HG03558 (cell line): ENCODE measurements at regions not wholly inside any gene's neighbourhood (a gene's known extent, or its start where the extent isn't known, plus 50 kb on each side); places are given as distances from the start of the nearest gene placed in this dataset.

Experiments
- ATAC-seq: cut with Tn5 transposase; IDR thresholded peaks from one replicate; pipeline ENCODE4 v1.9.1; 2021; ENCODE audit warnings: moderate number of reproducible peaks; ENCODE audit not compliant: unreplicated experiment; ENCODE audit errors: extremely low read depth

DNA sequence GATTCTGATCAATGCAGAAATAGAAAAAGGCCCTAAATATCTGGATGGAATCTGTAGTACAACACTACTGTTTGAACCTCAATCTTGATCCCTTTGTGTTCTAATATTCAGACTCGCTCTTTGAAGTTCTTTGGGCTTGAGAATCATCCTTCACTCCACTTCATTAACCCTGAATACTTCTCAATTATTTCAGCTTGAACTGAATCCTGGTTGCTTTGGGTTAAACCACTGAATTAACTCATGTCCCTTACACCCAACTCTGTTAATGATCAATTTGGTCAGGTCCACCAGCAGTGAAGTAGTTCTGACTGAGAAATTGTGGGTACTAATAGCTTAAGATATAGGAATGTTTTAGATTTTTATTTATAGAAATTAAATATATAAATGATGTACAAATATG is 1707.2 kb upstream of the ACO1 start:
- ATAC-seq: no peak

DNA sequence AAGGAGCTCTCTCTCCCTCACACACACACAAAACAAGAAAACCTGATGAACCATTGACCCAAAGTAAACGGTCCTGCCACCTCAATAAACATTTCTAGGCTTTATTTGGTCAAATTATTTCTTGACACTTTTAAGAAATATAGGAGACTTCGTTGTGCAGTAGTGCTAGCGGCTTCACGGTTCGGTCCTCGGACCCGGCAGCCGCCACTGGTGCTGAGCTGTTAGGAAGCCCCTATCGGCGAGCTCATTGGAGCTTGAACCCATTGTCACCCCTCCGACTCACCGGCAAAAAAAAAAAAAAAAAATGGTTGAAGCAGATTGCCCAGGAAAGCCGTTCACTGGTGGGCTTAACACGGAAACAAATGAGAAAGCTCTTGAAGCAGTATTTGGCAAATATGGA is 1695.6 kb upstream of the ACO1 start:
- no peak for ATAC-seq

DNA sequence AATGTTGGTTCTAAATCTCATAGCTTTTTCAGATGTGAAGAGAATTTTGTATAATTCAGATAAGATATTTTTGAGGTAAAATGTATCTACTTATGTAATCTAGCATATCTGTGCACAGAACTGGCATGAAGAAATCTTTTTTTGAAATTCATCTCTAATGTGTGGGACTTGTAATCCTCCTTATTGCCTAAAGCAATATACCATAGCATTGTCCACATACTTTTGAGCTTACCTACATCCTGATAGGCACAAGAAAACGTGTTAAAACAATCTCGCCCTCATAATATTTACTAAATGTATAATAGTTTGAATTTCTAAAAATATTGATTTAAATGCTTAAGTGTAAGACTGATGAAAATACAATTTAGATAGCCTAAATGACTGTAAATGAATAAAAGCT is 1686.5 kb upstream of the ACO1 start:
- ATAC-seq: no peak

DNA sequence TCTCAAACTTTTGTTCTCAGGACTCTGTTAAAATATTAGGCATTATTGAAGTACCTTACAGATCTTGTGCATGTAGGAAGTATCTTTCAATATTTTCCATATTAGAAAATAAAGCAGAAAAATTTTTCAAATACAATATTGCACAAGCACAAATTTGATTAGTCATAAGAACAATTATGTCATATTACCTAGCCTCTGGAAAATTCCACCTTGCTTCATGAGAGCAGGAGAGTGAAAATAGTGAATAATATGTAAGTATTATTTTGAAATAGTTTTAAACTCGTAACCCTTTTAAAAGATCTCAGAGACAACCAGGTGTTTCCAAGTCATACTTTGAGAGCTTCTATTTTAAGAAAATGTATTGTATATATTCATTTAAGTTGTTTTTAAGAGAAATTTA is 1672.9 kb upstream of the ACO1 start:
- ATAC-seq: no peak

DNA sequence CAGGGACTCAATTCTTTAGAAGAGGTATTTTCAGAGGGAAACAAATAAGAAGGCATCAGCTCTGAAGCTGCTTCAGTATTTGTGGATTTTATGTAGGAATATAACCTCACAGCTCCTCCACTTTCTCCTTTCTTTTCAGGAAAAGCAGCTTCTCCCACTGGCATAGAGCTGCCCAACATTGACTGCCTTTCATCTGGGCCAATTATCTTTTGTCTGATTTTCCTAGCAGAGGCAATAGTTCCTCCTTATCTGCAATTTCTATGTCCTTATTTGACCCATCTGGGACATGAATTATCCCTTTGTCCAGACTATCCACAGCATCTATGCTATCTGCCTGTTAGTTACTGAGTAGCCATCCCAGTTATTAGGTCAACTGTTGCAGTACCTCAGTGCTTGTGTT is 1671.2 kb upstream of the ACO1 start:
- no peak for ATAC-seq

DNA sequence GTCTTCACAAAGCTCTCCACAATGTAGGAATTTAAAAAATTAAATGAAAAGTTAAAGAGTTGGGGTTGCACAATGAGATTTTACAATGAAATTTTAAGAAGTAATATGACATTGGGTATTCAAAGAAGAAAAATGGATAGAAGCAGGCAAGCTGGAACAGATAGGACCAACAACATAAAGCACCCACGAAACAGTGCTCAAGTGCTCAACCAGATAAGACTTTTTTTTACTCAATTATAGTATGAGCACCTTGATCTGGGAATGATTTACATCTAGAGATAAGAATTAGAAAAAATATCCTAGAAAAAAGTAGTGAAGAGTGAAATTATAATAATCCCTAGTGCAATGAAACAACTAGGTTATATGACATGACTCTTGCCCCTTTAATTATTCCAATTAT is 1670.1 kb upstream of the ACO1 start:
- ATAC-seq: no peak

DNA sequence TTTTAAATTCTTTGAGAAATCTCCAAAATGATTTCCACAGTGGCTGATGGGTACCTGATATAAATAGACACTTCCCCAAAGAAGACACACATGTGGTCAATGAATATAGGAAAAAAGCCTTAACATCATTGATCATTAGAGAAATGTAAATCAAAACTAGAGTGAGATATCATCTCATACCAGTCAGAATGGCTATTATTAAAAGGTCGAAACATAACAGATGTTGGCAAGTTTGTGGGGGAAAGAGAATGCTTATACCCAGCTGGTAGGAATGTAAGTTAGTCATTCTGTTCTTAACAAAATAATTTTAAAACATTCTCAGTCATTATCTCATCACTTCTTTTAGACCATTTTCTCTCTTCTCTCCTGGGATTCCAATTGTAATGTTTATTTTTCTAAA is 1666.0 kb upstream of the ACO1 start:
- no peak for ATAC-seq

DNA sequence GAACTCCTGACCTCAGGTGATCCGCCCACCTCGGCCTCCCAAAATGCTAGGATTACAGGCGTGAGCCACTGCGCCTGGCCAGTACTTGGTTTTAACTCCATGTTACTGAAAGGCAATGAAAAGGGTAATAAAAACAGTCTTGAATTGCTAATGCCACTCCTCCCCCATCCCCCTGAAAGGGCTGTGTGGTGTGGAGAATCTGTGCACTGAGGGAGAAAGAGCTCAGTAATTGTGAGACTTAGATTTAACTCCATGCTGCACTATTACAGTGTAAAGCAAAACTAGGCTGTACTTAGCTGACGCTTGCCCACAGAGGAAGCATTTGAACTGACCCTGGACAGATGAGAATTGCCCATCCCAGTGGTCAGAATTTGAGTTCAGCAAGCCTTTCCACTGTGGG is 1662.4 kb upstream of the ACO1 start:
- no peak for ATAC-seq

DNA sequence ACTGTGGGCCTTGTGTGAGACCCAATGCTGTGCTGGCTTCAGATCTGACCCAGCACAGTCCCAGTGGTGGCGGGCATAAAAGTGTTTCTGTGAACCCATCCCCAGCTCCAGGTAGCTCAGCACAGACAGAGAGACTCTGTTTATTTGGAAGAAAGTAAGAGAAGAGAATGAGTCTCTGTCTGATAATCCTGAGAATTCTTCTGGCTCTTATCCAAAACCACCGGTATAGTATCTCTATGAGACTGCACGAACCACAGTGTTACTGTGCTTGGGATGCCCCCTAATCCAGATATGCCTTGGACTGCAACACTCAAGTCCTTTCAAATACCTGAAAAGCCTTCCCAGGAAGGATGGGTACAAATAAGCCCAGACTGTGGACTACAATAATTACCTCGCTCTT is 1660.8 kb upstream of the ACO1 start:
- ATAC-seq: no peak

DNA sequence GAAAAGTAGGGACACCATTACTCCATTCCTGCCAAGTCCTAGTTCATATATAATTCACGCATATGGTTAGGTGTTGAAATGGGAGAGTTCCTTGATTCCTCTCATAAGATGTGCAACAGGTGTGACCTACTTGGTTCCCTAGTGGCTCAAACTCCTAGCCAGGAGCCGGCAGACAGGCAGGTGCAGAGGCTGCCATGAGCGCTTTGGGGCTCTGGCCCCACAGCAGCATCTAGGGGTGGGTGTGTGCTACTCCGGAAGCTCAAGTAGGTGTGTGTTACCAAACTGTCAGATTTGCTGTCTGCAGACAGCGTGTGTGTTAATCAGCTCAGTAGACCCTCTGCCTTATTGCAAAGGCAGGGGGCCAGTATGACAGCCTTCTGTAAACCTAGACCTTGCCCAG is 1652.4 kb upstream of the ACO1 start:
- ATAC-seq: no peak

DNA sequence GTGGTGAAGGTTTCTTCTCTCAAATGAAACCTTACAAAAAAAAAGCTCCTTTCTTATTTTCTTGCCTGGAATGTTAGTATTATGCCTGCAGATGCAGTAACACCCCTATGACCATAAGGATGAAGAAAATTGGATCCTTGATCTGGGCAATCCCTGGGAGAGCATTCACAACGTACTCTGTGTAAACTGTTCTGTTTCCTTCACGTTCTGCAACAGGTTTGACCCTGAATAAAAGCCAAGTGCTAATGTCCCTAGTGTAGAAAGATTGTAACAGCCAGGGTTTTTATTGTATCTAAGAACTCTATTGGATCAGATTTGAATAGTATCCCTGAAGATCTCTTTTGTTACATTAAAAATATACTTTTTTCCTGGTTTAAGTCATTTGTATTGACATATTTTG is 1639.6 kb upstream of the ACO1 start:
- ATAC-seq: no peak

DNA sequence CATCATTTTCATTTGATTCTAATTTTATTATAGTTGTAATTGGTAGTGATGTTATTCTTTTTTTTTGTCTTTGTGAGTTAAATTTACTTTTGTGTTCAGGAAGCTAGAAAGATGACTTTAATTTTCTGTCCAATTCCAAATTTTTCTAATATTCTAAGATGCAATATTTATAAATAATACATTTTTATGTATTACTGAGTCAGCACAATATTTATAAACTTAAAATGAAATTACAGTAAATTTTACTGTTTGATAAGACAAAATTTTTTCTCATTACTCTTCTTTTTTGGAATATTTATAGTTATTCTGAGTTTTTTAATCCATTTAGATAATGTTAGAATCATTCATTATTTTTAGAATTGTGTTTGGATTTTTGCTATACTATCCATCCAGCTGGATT is 1637.9 kb upstream of the ACO1 start:
- no peak for ATAC-seq

DNA sequence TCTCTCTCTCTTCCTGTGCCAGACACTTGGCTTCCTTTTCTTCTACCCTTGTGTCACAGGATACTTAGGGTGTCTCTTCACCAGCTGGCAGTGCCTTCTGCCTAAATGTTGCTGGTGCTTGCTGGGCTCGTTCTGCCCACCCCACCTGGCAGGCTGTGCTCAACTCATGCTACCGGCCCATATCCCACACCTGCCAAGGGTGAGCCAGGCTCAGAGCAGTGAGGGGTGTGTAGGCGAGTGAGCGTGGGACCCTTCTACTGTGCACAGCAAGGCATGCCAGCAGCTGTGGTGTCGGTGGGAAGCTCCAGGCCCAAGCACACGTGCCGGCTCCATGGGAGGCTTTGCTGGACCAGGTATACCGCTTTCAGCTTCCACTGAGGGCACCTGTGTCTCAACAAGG is 1626.7 kb upstream of the ACO1 start:
- no peak for ATAC-seq

DNA sequence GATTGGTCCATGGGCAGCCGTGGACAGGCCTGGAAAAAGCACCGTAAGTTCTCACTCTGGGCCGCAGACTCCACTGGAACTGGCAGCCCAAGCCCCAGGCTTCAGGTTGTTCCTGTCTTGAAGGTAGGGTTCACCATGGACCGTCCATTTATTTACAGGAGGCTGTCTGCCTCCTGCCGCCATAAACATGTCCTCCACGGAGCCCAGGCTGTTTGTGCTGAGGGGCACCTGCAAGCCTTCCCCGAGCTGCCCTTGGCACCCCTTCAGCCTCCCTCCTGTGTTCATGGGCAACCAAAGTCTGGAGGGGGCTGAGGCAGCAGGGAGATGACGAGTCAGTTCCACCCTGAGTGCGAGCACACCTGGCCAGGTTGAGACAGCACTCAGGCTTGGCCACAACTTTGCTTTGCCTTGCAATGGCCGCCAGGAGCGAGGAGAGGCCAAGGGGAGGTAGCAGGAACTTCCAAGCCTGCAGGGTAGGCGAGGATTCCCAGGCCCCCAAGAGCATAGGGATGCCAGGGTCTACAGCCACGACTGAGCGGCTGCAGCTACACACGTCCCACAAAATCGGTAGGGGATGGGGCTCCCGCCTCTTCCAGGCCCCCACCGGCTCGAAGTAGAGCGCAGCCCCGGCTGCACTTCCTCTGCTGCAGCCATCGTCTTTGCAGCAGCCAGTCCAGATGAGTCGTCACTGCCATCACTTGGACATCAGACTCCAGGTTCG is 1625.6 kb upstream of the ACO1 start:
- no peak for ATAC-seq

DNA sequence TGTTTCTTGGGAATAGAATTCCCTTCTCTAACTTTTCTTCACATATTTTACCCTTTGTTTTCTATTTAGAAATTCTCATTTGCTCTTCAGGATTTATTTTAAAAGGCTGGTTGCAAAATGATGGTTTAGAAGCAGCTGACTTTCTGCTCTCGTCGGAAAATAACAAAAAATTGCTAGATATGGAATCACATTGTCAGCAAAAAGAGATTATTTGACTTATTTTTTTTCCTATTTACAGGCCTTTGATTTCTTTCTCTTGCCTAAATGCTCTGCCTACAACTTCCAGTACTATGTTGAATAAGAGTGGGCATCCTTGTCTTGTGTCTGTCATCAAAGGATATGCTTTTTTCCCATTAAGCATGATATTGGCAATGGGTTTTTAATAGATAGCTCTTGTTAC is 1619.1 kb upstream of the ACO1 start:
- no peak for ATAC-seq

DNA sequence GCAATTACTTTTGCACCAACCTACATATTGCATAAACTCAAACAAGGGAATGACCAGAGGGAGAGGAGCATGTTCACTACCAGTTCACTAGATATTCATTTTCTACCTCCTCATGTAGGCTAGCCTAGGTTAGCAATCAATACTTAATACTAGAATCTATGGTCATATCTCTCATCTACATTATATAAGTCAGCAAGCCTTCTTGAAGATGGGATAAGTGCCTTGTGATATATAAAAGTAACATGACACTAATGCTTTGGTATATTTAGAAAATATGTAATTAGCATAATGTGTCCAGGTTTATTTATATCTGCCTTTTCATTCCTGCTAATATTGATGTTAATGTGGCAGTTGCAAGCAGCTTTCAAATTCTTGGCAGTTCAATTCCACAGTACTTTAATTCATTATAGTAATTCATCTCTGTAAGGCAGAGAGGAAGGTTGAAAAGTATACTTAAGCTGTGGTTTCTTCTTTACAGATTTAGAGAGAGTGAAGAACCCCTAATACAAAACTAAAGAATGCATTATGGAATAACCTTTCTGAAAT is 1613.2 kb upstream of the ACO1 start:
- no peak for ATAC-seq

DNA sequence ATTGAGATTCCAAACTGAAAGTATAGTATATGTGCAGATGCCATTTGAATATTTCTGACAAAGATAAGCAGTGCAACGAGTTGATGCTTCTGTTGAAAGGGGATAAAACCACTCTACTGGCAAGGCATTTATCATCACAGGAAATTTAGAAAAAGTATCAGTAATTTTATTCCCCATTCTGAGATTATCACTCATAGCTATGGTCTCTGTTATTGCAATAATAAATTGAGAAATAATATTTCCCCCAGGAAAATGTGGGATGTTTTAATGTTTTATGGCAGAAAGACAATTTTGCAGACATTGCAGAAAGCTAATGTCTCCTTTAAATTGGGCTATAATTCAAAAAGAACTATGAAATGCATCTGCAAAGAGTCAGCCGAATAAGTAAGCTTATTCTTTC is 1612.7 kb upstream of the ACO1 start:
- ATAC-seq: no peak

DNA sequence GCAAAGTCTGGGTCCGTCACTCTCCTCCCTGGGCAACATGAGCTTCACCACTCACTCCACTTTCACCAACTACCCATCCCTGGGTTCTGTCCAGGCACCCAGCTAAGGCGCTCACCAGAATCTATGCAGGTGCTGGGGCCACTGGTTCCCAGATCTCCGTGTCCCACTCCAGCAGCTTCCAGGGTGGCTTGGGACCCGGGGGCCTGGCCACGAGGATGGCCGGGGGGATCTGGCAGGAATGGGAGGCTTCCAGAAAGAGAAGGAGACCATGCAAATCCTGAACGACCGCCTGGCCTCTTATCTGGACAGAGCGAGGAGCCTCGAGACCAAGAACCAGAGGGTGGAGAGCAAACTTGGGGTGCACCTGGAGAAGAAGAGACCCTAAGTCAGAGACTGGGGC is 1611.0 kb upstream of the ACO1 start:
- no peak for ATAC-seq

DNA sequence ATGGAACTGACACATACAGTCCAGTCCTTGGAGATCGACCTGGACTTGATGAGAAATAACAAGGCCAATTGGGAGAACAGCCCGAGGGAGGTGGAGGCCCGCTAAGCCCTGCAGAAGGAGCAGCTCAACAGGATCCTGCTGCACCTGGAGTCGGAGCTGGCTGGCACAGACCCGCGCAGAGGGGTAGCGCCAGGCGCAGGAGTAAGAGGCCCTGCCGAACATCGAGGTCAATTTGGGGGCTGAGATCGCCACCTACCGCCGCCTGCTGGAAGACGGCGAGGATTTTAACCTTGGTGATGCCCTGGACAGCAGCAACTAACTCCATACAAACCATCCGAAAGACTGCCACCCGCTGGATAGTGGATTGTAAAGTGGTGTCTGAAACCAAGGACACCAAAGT is 1610.1 kb upstream of the ACO1 start:
- no peak for ATAC-seq

DNA sequence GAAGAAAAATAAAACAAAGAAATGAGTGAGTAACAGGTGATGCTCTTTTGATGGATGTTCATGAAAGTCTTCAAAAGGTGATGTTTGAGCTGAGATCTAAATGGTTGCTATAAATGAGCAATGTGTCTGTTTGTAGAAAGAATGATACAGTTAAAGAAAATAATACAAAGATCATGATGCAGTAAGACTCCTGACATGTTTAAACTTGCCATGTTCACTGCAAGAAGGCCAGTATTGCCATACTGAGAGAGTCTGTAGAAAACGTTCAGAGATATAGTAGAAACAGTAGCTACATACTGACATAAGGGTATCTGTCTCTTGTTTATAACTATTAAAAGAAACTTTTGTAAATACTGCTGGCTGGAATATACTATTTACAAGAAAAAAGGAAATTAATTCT is 1609.2 kb upstream of the ACO1 start:
- no peak for ATAC-seq

DNA sequence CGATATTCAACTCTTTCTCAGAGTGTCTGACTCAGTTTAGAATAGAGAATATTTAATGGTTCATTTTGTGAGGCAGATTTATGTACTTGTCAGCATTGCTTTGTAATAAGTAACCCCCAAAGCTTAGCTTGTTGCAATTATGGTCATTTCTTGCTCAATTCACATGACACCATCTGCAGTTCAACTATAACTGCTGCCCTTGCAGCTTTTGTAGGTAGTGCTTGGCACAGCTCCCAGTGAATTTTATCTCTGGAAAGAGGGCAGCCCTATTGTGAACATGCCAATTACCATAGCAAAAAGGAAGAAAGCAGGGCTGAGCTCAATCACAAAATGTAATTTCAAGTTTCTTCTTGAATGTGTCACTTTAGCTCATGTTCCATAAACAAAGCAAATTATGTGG is 1587.7 kb upstream of the ACO1 start:
- no peak for ATAC-seq

DNA sequence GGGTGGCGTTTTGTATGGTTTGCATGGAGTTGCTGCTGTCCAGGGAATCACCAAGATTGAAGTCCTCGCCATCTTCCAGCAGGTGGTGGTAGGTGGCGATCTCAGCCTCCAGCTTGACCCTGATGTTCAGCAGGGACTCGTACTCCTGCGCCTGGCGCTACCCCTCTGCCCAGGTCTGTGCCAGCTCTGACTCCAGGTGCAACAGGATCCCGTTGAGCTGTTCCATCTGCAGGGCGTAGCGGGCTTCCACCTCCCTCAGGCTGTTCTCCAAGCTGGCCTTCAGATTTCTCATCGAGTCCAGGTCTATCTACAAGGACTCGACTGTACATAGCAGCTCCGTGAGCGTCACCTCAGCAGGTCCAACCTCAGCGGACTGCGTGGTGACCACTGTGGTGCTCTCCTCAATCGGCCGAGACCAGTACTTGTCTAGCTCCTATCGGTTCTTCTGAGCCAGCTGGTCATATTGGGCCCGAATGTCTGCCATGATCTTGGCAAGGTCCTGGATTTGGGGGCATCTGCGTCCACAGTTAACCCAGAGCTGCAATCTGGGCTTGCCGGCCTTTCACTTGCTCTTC is 1584.8 kb upstream of the ACO1 start:
- ATAC-seq: no peak
